SKM-1 treated with dmso at 0.1 percent for 144 hours (cell line): ENCODE measurements at regions not wholly inside any gene's neighbourhood (a gene's known extent, or its start where the extent isn't known, plus 50 kb on each side); places are given as distances from the start of the nearest gene placed in this dataset.
"Not testable (repeated sequence)": the region's sequence is repeated elsewhere in the genome, so short reads cannot be mapped to it uniquely, and the experiment has no call there.

ENCODE experiments used
- DNase-seq: peaks from one replicate; lab custom pipeline; 2025; ENCODE audit not compliant: unreplicated experiment; lab: John Stamatoyannopoulos, UW

DNA sequence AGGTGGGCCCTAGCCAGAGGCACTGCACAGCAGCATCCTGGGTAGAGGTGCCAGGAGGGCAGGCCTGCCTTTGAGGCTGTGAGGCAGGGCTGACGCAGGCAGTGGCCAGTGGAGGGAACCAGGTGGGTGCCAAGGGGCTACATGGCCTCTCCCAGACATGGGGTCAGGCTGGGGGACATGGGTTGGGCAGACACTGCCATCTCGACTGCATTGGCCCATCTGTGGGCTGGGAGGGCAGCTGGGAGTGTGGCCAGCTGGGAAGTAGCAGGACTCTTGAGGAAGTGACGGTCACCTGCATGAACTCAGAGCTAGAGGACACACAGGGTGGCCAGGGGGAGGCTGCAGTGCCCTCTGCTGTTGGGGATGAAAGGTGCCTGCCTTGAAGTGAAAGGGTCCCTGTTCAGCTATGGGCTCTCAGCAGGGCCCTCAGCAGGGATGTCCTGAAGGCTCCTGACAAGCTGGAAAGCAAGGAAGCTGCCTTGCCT is 294.6 kb downstream of the CCDC74A start:
- DNase-seq, result not testable (repeated sequence)

DNA sequence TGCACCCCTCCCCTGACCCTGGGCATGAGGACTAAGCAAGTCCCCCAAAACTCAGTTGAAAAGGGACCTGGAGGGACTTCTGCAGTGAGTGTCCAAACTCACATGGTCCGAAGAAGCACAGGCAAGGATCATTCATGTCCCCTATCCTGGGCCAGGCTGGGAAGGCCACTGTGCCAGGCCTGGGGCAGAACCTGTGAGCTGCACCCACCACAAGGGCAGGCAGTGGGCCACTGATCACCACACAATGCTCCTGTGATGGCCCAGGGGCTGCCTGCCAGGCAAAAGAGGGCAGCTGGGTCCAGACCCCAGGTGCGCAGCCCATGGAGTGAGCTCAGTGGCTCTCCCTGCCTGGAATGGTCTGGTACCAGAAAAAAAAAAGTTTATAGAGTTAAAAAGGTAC is 295.4 kb downstream of the CCDC74A start:
- not testable (repeated sequence) for DNase-seq

DNA sequence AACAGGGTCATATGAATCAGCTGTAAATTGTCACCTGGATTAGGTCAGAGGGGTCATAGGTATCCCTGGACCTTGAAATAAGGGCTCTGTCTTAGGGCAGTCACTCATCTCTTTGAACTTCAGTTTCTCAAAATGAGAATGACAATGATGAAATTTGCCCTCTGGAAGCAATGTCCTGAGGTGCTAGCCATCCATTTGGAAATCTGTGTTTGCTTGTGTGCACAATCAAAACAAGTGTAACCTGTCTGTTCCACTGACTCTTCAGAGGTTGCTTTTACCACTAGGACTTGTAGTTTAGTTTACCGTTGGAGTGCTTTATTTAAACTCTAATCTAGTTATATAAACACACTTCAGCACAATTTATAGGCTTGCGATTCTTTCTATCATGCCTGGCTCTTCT is 297.3 kb downstream of the CCDC74A start:
- DNase-seq, result not testable (repeated sequence)

DNA sequence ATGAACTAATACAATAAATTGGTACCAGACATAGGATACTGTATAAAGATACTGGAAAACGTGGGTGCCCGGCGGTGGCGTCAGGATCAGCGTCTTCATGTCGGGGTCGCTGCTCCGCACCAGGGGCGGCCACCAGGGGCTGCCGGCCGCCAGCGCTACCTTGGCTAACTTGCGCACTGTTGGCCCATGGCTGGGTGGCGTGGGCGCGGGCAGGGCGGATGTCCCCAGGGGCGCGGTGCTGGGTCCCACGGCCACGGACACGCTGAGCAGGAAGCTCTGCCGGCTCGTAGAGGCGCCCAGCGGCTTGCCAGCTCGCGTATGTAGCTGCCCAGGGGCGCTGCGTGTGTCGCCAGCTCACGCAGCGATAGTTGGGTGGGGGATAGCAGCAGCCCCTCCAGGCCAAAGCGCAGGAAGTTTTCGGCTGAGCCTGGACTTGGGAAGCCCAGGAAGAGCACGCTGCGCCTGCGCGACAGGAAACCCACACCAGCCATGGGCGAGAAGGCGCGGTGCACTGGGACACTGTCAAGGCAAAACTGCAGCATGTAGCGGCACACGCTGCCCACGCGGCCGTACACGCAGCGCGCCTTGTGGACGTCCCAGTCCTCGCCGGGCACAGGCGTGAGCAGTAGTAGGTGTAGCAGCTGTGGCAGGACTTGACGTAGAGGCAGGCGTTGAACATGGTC is 299.9 kb downstream of the CCDC74A start:
- no peak for DNase-seq

DNA sequence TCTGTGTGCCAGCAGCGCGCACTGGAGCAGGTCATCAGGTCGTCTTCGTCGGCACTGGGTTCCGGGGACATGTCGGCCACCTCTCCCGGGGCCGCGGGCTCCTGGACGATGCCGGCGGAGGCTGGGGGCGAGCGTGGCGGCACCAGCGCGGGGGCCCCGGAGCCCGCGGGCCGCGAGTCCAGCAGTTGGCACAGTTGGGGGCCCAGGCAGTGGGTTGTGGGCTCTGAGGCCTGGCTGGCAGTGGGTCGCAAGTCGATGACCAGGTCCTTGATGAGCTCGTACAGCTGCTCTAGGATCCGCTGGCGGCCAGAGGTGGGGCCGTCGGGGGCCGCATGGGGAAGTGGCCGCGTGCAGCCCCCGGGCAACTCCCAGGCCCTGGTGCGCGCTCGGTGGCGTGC is 300.5 kb downstream of the CCDC74A start:
- DNase-seq, result no peak

DNA sequence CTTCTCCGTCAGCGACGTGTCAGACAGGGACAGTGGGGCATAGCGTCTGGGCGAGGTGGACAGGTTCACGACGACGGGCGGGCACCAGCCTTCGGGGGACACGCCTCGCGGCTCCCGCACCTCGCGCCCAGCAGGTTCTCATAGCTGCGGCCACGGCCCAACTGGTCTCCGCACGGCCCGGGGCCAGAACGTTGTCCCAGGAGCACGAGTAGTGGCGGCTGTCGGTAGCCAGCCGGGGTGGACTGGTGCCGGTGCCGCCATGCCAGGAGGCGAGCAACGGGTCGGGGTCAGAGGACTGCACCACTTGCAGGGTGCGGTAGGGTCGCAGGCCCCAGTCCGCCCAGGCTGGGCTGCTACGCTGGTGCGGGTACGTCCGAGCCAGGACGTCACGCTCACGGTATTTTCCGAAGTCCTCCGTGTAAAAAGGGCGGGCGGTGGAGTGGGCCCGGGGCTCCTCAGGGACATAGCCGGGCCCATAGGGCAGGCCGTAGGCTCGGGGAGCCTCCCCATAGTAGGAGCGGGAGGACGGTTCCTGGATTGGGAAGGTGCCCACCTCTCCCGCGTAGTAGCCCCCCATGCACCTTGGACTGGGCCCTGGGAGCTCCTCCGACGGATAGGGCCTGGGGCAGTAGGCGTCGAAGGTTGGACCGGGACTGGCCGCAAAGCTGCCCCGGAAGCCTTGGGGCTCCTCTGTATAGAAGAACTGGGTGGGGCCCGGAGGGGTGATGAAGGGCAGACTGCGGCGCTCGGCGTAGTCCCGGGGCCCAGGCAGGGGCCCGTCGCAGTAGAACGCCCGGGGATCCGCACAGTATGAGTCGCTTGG is 301.2 kb downstream of the CCDC74A start:
- DNase-seq, result not testable (repeated sequence)

DNA sequence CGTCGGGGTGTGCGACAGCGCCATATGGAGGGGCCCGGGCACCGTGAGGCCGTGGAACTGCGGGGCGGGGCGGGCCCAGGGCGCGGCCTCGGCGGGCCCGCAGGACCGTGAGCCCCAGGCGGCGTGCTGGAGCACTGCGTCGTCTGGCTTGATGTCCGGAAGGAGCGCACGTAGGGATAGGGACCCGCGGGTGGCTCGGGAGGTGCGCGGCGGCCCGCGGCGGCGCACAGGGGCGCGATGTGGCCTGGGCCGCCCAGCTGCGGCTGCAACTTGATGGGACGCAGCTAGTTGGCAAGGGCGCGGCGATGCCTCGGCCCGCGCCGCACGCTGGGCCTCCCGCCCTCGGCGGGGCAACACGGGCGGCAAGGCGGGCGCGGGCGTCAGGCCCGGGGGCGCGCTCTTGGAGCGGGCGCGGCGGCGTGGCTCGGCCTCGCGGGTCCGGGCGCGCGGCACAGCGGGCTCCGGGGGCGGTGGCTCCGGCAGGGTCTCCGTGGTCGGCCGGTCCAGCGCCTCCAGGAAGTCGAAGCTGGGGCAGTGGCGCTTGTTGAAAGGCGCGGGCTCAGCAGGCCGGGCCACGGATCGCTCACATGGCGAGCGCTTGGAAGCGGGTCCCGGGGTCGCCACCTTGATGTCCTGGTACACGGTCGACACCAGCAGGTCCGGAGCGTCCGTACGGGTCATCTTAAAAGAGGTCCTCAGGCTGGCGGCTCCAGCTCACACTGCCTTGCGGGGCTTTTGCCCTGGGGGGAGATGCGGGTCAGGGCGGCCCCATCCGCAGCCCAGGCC is 302.0 kb downstream of the CCDC74A start:
- not testable (repeated sequence) for DNase-seq

DNA sequence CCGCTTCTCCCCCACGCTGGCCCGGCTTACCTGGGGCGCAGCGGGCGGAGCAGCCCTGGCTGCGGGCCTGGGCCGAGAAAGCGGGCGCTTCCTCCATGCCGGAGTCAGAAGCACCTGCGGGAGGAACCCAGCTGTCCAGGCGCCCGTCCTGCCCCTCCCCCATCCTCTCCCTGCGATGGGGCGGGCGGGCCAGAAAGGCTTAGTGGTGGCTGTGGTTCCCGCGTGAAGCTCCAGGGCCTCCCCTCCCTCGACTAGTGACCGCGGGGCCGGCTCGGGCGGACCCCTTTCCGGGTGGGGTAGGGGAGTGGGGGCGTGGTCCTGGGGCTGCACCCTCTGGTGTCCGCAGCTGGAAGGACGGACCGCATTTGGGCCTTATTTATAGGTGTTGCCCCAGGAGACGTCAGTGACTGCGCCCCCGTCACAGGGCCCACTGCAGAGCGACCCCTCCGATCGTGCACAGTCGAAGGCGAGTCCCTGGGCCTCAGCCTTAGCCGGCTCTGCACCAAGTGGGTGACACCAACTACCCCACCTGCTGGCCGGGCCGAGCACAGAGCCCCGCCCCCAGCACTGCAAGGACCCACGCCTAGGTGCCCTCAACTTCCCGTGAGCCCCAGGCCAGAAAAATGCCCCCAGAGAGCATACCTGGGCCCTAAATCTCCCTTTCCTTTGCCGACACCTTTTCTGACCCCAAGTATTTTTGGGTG is 302.7 kb downstream of the CCDC74A start:
- DNase-seq, result not testable (repeated sequence)

DNA sequence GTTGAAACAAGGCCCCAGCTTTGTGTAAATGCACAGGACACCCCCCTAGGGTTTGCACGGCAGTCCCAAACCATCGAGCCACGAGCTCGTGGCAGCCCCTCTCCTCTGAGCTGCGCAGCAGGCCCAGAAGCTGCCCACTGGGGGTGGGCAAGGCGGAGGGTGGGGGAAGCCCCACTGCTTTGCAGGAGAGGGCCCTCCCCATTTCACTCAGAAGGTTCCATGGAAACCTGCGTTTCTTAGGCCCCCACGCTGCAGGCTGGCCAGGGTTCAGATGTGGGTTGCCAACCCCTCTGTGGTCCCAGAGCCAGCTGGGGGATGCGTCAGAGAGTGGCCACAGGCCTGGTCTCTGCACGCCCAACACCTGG is 303.2 kb downstream of the CCDC74A start:
- not testable (repeated sequence) for DNase-seq

DNA sequence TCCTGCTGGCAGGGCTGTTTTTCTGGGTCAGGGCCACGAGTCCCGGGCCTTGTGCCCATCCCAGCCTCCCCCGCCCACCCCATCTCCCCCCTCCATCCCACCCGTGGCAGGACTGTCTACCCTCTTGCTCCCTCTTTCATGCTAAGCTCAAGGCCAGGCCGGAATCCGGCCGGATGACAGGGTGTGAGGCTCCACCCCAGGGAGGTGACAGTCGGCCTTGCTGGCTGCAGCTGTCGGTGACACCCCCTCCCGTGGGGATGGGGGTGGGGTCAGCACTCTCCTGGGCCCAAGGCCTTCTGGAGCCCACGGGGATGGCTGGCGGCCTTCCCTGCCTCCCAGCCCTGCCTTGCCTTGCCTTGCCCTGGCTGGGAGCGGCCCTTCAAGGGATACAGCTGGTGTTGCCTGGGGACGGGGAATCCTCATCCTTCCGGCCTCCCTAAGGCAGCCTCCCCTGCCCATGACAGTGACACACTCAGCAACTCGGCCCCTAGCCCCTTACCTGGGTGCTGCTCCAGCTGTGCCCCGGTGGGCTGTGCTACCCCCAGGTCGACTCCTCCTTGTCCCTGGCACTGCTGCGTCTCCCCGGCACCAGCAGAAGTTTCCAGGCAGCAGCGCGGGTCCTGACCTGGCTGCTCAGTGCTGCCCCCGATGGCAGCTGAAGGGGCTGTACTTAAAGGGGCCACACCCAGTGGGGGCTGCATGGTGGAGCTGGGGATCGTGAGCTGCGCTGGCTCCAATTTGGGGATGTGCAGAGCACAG is 303.9 kb downstream of the CCDC74A start:
- DNase-seq, result not testable (repeated sequence)

DNA sequence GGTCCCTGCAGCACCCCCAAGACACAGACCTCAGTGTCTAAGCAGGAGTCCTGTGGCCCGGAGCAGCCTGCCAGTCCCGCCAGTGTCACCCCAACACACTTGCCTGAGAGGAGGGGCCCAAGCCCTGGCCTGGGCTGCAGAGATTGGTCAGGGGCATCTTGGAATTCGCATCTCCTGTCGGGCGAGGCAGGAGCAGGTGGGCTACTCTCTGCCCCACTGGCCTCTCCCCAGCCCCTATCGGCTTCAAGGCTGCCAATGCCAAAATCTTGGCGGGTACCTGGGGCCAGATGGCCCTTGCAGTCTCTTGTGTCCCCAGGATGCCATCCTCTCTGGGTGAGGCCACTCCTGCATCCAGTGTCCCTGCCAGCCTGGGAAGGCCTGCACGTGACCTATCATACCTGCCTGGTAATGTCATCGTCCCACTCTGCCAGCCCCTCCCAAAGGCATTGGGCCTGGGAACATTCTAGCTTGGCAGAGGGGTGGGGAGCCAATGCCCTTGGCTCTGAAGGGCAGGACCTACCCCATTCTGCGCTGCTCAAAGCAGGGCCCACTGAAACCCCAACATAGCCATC is 304.6 kb downstream of the CCDC74A start:
- DNase-seq, result not testable (repeated sequence)

DNA sequence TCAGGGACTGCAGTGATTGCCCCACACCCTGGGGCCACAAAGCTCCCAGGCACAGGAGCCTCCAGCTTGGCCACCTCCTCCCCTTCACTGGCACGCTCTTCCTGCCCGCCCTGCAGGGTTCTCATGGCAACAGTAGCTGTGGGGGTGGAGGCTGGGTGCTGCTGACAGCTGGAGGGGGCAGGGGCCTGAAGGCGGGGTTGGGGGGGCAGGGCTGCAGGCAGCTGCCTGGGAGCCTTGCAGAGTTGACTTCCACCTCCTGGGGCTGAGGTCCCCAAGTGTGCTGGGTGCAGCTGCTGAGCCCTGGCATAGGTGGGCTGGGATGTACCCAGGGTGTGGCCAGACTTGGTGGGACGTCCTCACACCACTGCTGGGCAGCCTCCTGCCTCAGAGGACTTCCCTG is 305.2 kb downstream of the CCDC74A start:
- not testable (repeated sequence) for DNase-seq

DNA sequence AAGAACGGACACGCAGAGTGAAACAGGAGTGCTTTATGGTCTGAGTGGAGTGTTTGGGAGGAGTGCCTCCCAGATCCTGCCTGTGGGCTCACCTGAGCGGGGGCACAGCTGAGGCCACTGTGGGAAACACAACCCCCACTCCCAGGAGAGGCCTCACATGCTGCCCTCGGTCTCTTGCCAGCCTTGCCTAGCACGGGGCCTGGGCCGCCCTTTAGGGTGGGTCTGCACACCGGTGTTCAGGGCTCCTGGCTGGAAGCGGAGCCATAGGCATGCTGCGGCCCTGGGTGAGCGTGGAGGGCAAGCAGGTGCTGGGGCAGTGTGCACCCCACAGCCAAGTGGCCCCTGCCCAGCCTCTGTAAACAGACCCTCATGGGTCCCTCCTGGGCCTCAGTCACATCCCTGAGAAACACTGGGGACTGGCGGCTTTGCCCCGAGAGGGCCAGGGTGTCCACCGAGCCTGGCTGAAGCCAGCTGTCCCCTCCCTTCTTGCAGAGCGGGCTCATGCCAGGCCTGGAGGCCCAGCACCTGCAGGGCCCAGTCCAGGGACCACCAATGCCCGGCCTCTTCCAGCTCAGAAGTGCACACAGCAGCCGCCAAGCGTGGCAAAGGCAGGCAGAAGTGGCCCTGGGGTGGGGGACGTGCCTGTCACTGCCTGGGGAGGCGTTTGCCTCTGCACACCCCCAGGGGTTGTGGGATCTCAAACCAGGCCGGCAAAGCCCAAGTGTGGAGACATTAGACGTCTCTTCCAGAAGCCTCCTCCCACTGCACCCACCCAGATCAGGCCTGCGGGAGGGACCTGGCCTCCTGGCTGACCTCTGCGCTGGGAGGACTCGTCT is 305.9 kb downstream of the CCDC74A start:
- DNase-seq, result not testable (repeated sequence)

DNA sequence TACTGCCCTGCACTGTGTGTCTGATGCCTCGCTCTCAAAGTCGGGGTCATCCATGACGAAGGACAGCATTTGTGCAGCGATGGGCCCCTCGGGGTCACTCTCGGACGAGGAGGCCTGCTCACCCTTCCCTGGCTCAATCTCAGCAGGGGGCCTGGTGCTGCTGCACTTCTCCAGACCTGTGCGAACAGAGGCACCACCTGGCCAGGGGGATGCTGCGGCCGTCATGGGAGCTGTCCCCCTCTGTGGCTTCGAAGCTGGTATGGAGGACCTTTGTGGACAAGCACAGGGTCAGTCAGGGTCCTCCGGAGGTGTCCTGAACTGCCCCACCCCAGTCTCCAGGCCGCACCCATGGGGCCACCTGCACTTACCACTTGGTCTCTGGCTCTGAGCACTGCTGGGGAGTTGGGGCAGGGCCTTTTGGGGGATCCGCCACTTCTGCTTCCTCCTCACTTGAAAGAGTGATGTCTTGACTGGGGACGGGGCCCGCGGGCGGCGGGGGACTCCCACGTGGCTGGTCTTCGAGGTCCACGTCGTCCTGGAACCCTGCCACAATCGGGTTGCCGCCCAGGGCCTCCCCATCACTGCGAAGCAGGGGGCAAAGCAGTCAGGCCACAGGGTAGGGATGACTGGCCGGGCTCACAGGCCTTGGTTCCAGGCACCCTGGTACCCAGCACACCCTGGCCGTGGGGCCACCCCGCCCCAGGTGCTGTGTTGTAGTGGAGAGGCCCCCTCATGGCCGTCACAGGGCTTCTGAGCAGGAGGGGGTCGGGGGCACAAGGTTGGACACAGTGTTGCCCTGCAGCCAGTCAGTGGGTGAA is 306.7 kb downstream of the CCDC74A start:
- not testable (repeated sequence) for DNase-seq

DNA sequence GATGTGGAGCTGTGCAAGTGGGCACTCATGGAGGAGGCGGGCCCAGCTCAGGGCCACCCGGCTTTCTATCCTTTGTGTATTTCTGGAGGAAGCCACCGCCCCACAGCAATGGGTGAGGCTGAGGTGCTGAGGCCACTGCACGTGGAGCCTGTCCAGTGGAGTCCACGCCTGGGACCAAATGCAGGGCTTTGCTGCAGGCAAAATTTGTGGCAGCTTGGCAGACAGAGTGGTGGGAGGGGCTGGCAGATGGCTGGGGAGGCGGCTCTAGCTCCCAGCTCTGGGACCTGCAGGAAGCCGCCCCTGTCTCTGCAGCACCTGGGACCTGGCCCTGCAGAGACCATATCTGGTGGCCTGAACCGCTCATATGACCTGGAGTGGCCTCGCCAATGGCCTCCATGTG is 307.3 kb downstream of the CCDC74A start:
- DNase-seq, result not testable (repeated sequence)

DNA sequence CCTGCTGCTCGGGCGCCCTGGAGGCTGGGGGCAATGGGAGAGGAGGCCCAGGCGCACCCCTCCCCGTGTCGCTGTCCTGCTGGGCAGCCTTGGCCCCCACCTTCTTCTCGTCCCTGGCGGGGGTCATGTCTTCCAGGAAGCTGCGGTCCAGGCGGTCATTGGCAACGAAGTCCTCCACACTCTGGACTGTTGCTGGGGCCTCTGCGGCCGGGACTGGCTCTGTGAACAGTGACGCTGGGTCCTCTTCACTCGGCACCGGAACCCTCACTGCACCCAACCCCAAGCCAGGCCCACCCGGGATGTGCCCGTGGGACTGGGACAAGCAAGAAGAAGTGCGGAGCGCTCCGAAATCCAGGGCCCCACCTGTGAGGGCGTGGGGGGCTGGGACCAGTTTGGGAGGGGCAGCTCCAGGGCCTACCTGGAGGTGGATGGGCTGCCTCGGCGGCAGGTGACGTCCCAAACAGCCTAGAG is 308.0 kb downstream of the CCDC74A start:
- DNase-seq, result no peak

DNA sequence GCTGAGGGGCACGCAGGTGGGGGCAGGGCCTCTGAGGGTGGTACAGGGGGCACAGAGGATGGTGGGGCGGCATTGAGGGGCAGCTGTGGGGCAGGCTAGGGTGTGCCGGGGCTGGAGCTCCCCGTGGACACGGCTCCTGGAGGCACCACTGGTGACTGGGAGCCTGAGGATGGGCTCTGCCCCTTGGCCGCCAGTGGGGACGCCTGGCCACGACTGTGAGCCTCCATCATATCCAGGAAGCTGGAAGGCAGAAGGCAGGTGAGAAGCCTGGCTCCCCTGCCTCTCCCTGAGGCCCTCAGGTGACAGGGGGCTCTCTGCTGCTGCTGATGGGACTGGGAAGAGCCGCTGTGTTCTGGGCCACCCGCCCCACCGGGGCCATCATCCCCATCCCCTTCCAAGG is 308.4 kb downstream of the CCDC74A start:
- not testable (repeated sequence) for DNase-seq

DNA sequence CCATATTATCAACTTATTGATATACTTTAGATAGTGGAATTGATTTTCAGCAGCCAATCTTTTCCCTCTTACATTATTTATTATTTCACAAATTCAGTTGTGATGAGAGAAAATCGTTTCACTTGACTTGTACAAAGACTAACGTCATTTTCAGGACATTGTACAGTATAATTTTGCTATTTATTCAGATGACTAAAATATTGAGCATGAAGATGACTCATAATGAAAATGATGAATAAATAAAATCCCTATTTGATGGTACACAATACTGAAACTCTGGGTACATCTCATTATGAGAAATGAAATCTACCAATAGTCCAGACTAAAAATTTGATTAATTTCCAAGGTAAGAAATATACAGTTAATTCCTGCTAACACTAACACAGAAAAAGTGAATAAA is 316.4 kb downstream of the CCDC74A start:
- DNase-seq, result not testable (repeated sequence)
